ENCODE measurements at regions not wholly inside any gene's neighbourhood (a gene's known extent, or its start where the extent isn't known, plus 50 kb on each side); places are given as distances from the start of the nearest gene placed in this dataset.

GRCh38 chr5:30918171-30918570, 275.3 kb upstream of the CDH6 start:
- Histone ChIP-seq H3K79me2 (ENCODE audit: low read length) (no peaks in the 10 kb centered on the region), H3K36me3 (replicated peaks; ENCODE audit: low read depth, low read length) (no peaks in the 10 kb centered on the region), H3K4me2 (ENCODE audit: low read length) (no peak overlapping the region), H3K27ac (ENCODE audit: low read length) (no peak overlapping the region), H3K9me3 (ENCODE audit: insufficient read depth, low read length) (no peaks in the 10 kb centered on the region), H4K20me1 (ENCODE audit: insufficient read depth, low read length) (no peaks in the 10 kb centered on the region), H3K27me3 (ENCODE audit: low read depth, low read length) (no peaks in the 10 kb centered on the region), H3K4me1 (ENCODE audit: low read length) (no peaks in the 10 kb centered on the region), H3K9ac (ENCODE audit: low read length) (no peak overlapping the region), H3K4me3 (ENCODE audit: low read length) (no peak overlapping the region), H2AFZ (ENCODE audit: low read depth, low read length) (no peak overlapping the region)
- TF ChIP-seq CTCF (IDR thresholded peaks at IDR 0.05; ENCODE audit: low read depth, low read length), result no peak
- TF ChIP-seq EZH2phosphoT487 (IDR thresholded peaks at IDR 0.05; ENCODE audit: low read depth), result no peak

DNA sequence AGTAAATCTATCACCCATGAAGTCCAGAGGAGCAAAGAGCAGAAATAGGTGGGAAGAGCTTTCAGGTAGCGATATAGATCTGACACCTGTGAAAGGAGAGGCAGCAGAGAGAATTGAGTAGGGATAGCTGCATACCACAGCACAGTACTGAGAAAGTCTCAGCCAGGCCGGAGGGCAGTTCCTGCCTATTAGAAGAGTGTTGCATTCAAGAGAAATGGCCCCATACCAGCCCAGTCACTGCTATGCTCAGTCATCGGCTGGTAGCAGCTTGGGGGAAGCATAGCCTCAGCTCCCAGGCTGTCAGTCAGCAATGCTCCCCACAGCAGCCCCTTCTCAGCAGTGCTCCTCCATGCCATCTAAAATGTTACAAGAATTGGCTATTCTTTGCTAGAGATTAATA, 285.1 kb upstream of the CDH6 start:
- H3K36me3 ChIP-seq (replicated peaks; ENCODE audit: low read depth, low read length), result no peaks in the 10 kb centered on the region
- TF ChIP-seq EZH2phosphoT487 (IDR thresholded peaks at IDR 0.05; ENCODE audit: low read depth), result no peak
- TF ChIP-seq CTCF (IDR thresholded peaks at IDR 0.05; ENCODE audit: low read depth, low read length), result no peak
- H3K4me3 ChIP-seq (ENCODE audit: low read length), result no peak overlapping the region
- no peak overlapping the region for H3K4me2 ChIP-seq (ENCODE audit: low read length)
- no peaks in the 10 kb centered on the region for H3K9me3 ChIP-seq (ENCODE audit: insufficient read depth, low read length)
- no peaks in the 10 kb centered on the region for H3K4me1 ChIP-seq (ENCODE audit: low read length)
- H3K79me2 ChIP-seq (ENCODE audit: low read length), result no peaks in the 10 kb centered on the region
- no peak overlapping the region for H2AFZ ChIP-seq (ENCODE audit: low read depth, low read length)
- H3K27me3 ChIP-seq (ENCODE audit: low read depth, low read length), result no peaks in the 10 kb centered on the region
- no peak overlapping the region for H3K27ac ChIP-seq (ENCODE audit: low read length)
- H3K9ac ChIP-seq (ENCODE audit: low read length), result no peak overlapping the region
- no peaks in the 10 kb centered on the region for H4K20me1 ChIP-seq (ENCODE audit: insufficient read depth, low read length)

DNA sequence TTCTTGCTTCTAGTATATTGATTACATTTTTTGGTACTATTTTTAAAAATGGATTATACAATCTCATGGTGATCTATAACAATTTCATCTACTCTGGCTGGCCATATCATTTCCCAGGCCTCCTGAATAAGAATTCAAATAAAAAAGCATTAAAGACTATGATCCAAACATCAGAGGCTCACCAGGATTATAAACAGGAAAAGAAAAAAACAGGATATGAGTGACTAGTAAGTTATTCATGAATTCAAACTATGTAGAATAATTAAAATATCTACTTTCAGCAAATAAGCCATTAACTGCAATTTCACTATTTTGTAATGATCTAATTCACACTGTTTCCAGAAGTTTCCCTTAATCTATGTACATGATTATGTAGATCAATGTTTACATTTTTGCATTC, 293.1 kb upstream of the CDH6 start:
- TF ChIP-seq EZH2phosphoT487 (IDR thresholded peaks at IDR 0.05; ENCODE audit: low read depth) (no peak), CTCF (IDR thresholded peaks at IDR 0.05; ENCODE audit: low read depth, low read length) (no peak)
- Histone ChIP-seq H3K4me2 (ENCODE audit: low read length) (no peak overlapping the region), H3K79me2 (ENCODE audit: low read length) (no peaks in the 10 kb centered on the region), H3K4me3 (ENCODE audit: low read length) (no peak overlapping the region), H3K27me3 (ENCODE audit: low read depth, low read length) (no peaks in the 10 kb centered on the region), H4K20me1 (ENCODE audit: insufficient read depth, low read length) (no peaks in the 10 kb centered on the region), H3K36me3 (replicated peaks; ENCODE audit: low read depth, low read length) (no peaks in the 10 kb centered on the region), H2AFZ (ENCODE audit: low read depth, low read length) (no peak overlapping the region), H3K9ac (ENCODE audit: low read length) (no peak overlapping the region), H3K9me3 (ENCODE audit: insufficient read depth, low read length) (no peaks in the 10 kb centered on the region), H3K4me1 (ENCODE audit: low read length) (no peaks in the 10 kb centered on the region), H3K27ac (ENCODE audit: low read length) (no peak overlapping the region)

GRCh38 chr5:30894811-30895210, 298.7 kb upstream of the CDH6 start:
- H3K4me1 ChIP-seq (ENCODE audit: low read length), result no peaks in the 10 kb centered on the region
- no peak overlapping the region for H3K4me3 ChIP-seq (ENCODE audit: low read length)
- H3K36me3 ChIP-seq (replicated peaks; ENCODE audit: low read depth, low read length), result no peaks in the 10 kb centered on the region
- no peak for TF ChIP-seq EZH2phosphoT487 (IDR thresholded peaks at IDR 0.05; ENCODE audit: low read depth)
- no peak for TF ChIP-seq CTCF (IDR thresholded peaks at IDR 0.05; ENCODE audit: low read depth, low read length)
- H3K27me3 ChIP-seq (ENCODE audit: low read depth, low read length), result no peaks in the 10 kb centered on the region
- H3K9me3 ChIP-seq (ENCODE audit: insufficient read depth, low read length), result no peaks in the 10 kb centered on the region
- no peak overlapping the region for H3K27ac ChIP-seq (ENCODE audit: low read length)
- no peaks in the 10 kb centered on the region for H3K79me2 ChIP-seq (ENCODE audit: low read length)
- no peak overlapping the region for H3K4me2 ChIP-seq (ENCODE audit: low read length)
- H2AFZ ChIP-seq (ENCODE audit: low read depth, low read length), result no peak overlapping the region
- H4K20me1 ChIP-seq (ENCODE audit: insufficient read depth, low read length), result no peaks in the 10 kb centered on the region
- no peak overlapping the region for H3K9ac ChIP-seq (ENCODE audit: low read length)

Measured in OCI-LY3 (cell line).